DND-41 (cell line): ENCODE measurements at regions not wholly inside any gene's neighbourhood (a gene's known extent, or its start where the extent isn't known, plus 50 kb on each side); places are given as distances from the start of the nearest gene placed in this dataset.

Experiments
- CTCF ChIP-seq: IDR thresholded peaks from 2 replicates; pipeline ENCODE4 v1.5.1; 2012; ENCODE audit warnings: borderline replicate concordance, low read length, moderate library complexity, mild to moderate bottlenecking; ENCODE audit not compliant: poor library complexity, severe bottlenecking; ENCODE audit errors: extremely low read depth
- EZH2 ChIP-seq: IDR thresholded peaks from 3 replicates; pipeline ENCODE4 v1.6.1; 2012; ENCODE audit warnings: borderline replicate concordance, low read depth, mild to moderate bottlenecking, moderate library complexity, low read length, inconsistent platforms; ENCODE audit not compliant: severe bottlenecking

- TF ChIP-seq CTCF (no peak), EZH2 (no peak)
Measured at GRCh38 chr22:49573109-49573765, 254.4 kb downstream of the BRD1 start.
